OCI-LY3 (cell line): ENCODE measurements at regions not wholly inside any gene's neighbourhood (a gene's known extent, or its start where the extent isn't known, plus 50 kb on each side); places are given as distances from the start of the nearest gene placed in this dataset.

Source experiments
- CTCF ChIP-seq: fragments of 200-600, 300-600 bp; sonication (generic); IDR thresholded peaks from 2 replicates; pipeline ENCODE4 v1.5.1; 2014; ENCODE audit warnings: antibody characterized with exemption, low read length, low read depth
- EZH2phosphoT487 ChIP-seq: fragments of 200-600 bp; shearing (Covaris generic); IDR thresholded peaks from 2 replicates; pipeline ENCODE4 v1.6.1; 2018; ENCODE audit warnings: antibody characterized with exemption, mixed run types, low read depth

- TF ChIP-seq CTCF: no peak
- TF ChIP-seq EZH2phosphoT487: no peak
Observed at GRCh38 chrX:110965409-110966090, 130.4 kb upstream of the PAK3 start.
